ENCODE measurements at regions not wholly inside any gene's neighbourhood (a gene's known extent, or its start where the extent isn't known, plus 50 kb on each side); places are given as distances from the start of the nearest gene placed in this dataset.

DNA sequence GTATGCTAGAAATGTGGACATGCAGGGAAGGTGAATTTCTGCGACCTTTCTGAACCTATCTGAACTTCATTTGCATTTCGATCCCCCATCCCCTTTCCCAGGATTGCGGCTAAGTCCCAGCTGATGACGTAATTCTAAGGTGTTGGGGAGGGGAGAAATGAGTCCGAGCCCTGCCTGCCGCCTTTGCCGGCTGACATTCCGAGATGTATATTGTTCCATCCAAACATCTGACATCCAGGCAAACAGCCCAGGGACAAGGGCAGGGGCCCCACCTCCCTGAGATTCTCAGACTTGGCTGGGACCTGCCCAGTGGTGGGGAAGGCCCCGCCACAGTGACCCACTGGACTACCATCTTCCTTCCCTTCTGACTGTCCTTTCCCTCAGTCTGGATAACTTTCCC is 494.6 kb downstream of the ENC1 start:
- intact Hi-C loops (cut with micrococcal nuclease): no loop called here

GRCh38 chr5:74143721-74144330 is 496.7 kb downstream of the ENC1 start:
- no peaks in the 10 kb centered on the region for H3K27me3 ChIP-seq (ENCODE audit: low read length)
- DNase-seq: no peak
- H3K4me2 ChIP-seq (ENCODE audit: low read length): no peak overlapping the region
- H2AFZ ChIP-seq (ENCODE audit: low read length): no peak overlapping the region
- ChIA-PET POLR2A (ENCODE audit: unreplicated experiment) (no interaction called here), CTCF (interaction anchor here (0.6 kb wide), 2 partner anchors 96 to 115 kb away, joined by 4 to 20 read pairs; no protein-coding TSS in a partner anchor)
- no peak overlapping the region for H3K9ac ChIP-seq (ENCODE audit: low read length)
- peaks cover 22% of the 10 kb centered on the region for H3K4me1 ChIP-seq (ENCODE audit: insufficient read depth, low read length)
- H3K9me2 ChIP-seq (replicated peaks; ENCODE audit: low read length): no peaks in the 10 kb centered on the region
- H3K79me2 ChIP-seq (ENCODE audit: low read length): no peaks in the 10 kb centered on the region
- TF ChIP-seq EZH2 (IDR thresholded peaks at IDR 0.05; ENCODE audit: low read length, unreplicated experiment) (no peak), CTCF (conservative IDR thresholded peaks at IDR 0.05; ENCODE audit: low read depth, low read length) (no peak), EZH2phosphoT487 (IDR thresholded peaks at IDR 0.05; ENCODE audit: borderline replicate concordance, low read length) (no peak)
- no peaks in the 10 kb centered on the region for H3K36me3 ChIP-seq (ENCODE audit: low read depth, low read length)
- H3K9me3 ChIP-seq (ENCODE audit: low read length): no peaks in the 10 kb centered on the region
- H3K4me3 ChIP-seq (ENCODE audit: low read length): no peak overlapping the region
- no peaks in the 10 kb centered on the region for H3F3A ChIP-seq (ENCODE audit: low read length, unreplicated experiment)
- H4K20me1 ChIP-seq (ENCODE audit: low read length): no peaks in the 10 kb centered on the region
- intact Hi-C loops (cut with micrococcal nuclease): no loop called here
- no peak for ATAC-seq
- no peak overlapping the region for H3K27ac ChIP-seq (ENCODE audit: low read length)
- no TSS peak for BruUV-seq (replicated peaks)

More for the DNA sequence above, 494.6 kb downstream of the ENC1 start:
- ChIA-PET CTCF (no interaction called here), POLR2A (ENCODE audit: unreplicated experiment) (no interaction called here)
- no peaks in the 10 kb centered on the region for H3K27me3 ChIP-seq (ENCODE audit: low read length)
- no peak overlapping the region for H3K4me2 ChIP-seq (ENCODE audit: low read length)
- no peak overlapping the region for H2AFZ ChIP-seq (ENCODE audit: low read length)
- H3K9me2 ChIP-seq (replicated peaks; ENCODE audit: low read length): no peaks in the 10 kb centered on the region
- TF ChIP-seq EZH2phosphoT487 (IDR thresholded peaks at IDR 0.05; ENCODE audit: borderline replicate concordance, low read length) (no peak), CTCF (conservative IDR thresholded peaks at IDR 0.05; ENCODE audit: low read depth, low read length) (no peak), EZH2 (IDR thresholded peaks at IDR 0.05; ENCODE audit: low read length, unreplicated experiment) (no peak)
- H3K79me2 ChIP-seq (ENCODE audit: low read length): no peaks in the 10 kb centered on the region
- ATAC-seq (no peak), DNase-seq (no peak)
- no peaks in the 10 kb centered on the region for H3K36me3 ChIP-seq (ENCODE audit: low read depth, low read length)
- no peaks in the 10 kb centered on the region for H3K9me3 ChIP-seq (ENCODE audit: low read length)
- H3K9ac ChIP-seq (ENCODE audit: low read length): no peak overlapping the region
- H3K4me1 ChIP-seq (ENCODE audit: insufficient read depth, low read length): peaks cover 24% of the 10 kb centered on the region
- no peaks in the 10 kb centered on the region for H3F3A ChIP-seq (ENCODE audit: low read length, unreplicated experiment)
- no peaks in the 10 kb centered on the region for H4K20me1 ChIP-seq (ENCODE audit: low read length)
- no peak overlapping the region for H3K4me3 ChIP-seq (ENCODE audit: low read length)
- no TSS peak for BruUV-seq (replicated peaks)
- H3K27ac ChIP-seq (ENCODE audit: low read length): no peak overlapping the region

GRCh38 chr5:74143151-74143550 is 497.4 kb downstream of the ENC1 start:
- intact Hi-C loops (cut with micrococcal nuclease): no loop called here
- POLR2A ChIA-PET (ENCODE audit: unreplicated experiment): no interaction called here
- ATAC-seq: peak; percentile 38

More at GRCh38 chr5:74143151-74143550, 497.4 kb downstream of the ENC1 start:
- no TSS peak for BruUV-seq (replicated peaks)
- H3K27me3 ChIP-seq (ENCODE audit: low read length): no peaks in the 10 kb centered on the region
- H3K9ac ChIP-seq (ENCODE audit: low read length): no peak overlapping the region
- no peaks in the 10 kb centered on the region for H3K9me3 ChIP-seq (ENCODE audit: low read length)
- no peaks in the 10 kb centered on the region for H3K79me2 ChIP-seq (ENCODE audit: low read length)
- H3K36me3 ChIP-seq (ENCODE audit: low read depth, low read length): no peaks in the 10 kb centered on the region
- H3K4me3 ChIP-seq (ENCODE audit: low read length): no peak overlapping the region
- no peak overlapping the region for H3K27ac ChIP-seq (ENCODE audit: low read length)
- DNase-seq: peak; percentile 33
- no peaks in the 10 kb centered on the region for H3K9me2 ChIP-seq (replicated peaks; ENCODE audit: low read length)
- H3F3A ChIP-seq (ENCODE audit: low read length, unreplicated experiment): no peaks in the 10 kb centered on the region
- CTCF ChIA-PET: no interaction called here
- peaks cover 19% of the 10 kb centered on the region for H3K4me1 ChIP-seq (ENCODE audit: insufficient read depth, low read length)
- no peaks in the 10 kb centered on the region for H4K20me1 ChIP-seq (ENCODE audit: low read length)
- H2AFZ ChIP-seq (ENCODE audit: low read length): no peak overlapping the region
- H3K4me2 ChIP-seq (ENCODE audit: low read length): no peak overlapping the region
- TF ChIP-seq CTCF (conservative IDR thresholded peaks at IDR 0.05; ENCODE audit: low read depth, low read length) (no peak), EZH2phosphoT487 (IDR thresholded peaks at IDR 0.05; ENCODE audit: borderline replicate concordance, low read length) (no peak), EZH2 (IDR thresholded peaks at IDR 0.05; ENCODE audit: low read length, unreplicated experiment) (no peak)
